Esophagus squamous epithelium (tissue), 5 donors: ENCODE measurements at regions not wholly inside any gene's neighbourhood (a gene's known extent, or its start where the extent isn't known, plus 50 kb on each side); places are given as distances from the start of the nearest gene placed in this dataset.
A peak's percentile ranks its signal among the peaks of the same experiment; 100 is the strongest.

ENCODE experiments used
- DNase-seq: peaks from one replicate; lab custom pipeline; 2025; lab: John Stamatoyannopoulos, UW
- H3K27ac ChIP-seq, 4 donors: fragments of 200-600 bp; sonication (generic); one replicate each; pipeline ENCODE4 v1.5.1; 2016 to 2019; ENCODE audit warnings: mild to moderate bottlenecking in 1 of 4
- H3K27me3 ChIP-seq, 4 donors: fragments of 200-600 bp; sonication (generic); 1 replicate in 3 of 4; 2 replicates in 1 of 4; pipeline versions ENCODE4 v1.5.1 to v1.6.0; 2017 to 2021; ENCODE audit warnings: antibody characterized with exemption in 1 of 4
- H3K36me3 ChIP-seq, 3 donors: fragments of 200-600 bp; sonication (generic); one replicate each; pipeline ENCODE4 v1.5.1; 2016 to 2019
- H3K4me1 ChIP-seq, 3 donors: fragments of 200-600 bp; sonication (generic); one replicate each; pipeline ENCODE4 v1.5.1; 2017 to 2019
- H3K4me3 ChIP-seq, 4 donors: fragments of 200-600 bp; sonication (generic); 1 replicate in 3 of 4; 2 replicates in 1 of 4; pipeline ENCODE4 v1.5.1; 2016 to 2019; ENCODE audit warnings: mild to moderate bottlenecking in 2 of 4, moderate library complexity in 1 of 4
- H3K9me3 ChIP-seq, 3 donors: fragments of 200-600 bp; sonication (generic); one replicate each; pipeline ENCODE4 v1.5.1; 2016 to 2019
- CTCF ChIP-seq, 6 experiments: fragments of 450-650 bp in 4 of 6; fragments of 200-600 bp in 2 of 6; sonication (generic) in 2 of 6; IDR thresholded peaks; one replicate each; pipeline ENCODE4 v1.5.1; 2016 to 2019; ENCODE audit warnings: antibody characterized with exemption in 6 of 6, mild to moderate bottlenecking in 4 of 6, moderate library complexity in 4 of 6
- POLR2A ChIP-seq, 4 donors: fragments of 450-650 bp; IDR thresholded peaks; one replicate each; pipeline ENCODE4 v1.6.1; 2017; ENCODE audit warnings: antibody characterized with exemption in 4 of 4, mild to moderate bottlenecking in 4 of 4, moderate library complexity in 3 of 4
- WGBS, 2 donors: methylation state at CpG; one replicate each; pipeline ENCODE4 v1.1.5; 2018; 5-methylcytosine and 5-hydroxymethylcytosine counted together
- intact Hi-C: fragments of 100-400 bp; cut with DNase I; formaldehyde crosslinking; loops from one replicate; pipeline ENCODE4 v1.15.0; 2022
- donor health status: DM: yes; HTN: yes; CAD: no.

- H3K27ac ChIP-seq, result no peak overlapping the region
- H3K36me3 ChIP-seq, result no peaks in the 10 kb centered on the region
- no peak for DNase-seq
- no peaks in the 10 kb centered on the region for H3K4me1 ChIP-seq
- intact Hi-C loops, result no loop called here
- peaks cover 0 to 6% (median 0%) of the 10 kb centered on the region in 4 donors for H3K27me3 ChIP-seq
- 68 to 78% methylated on average over 9 to 10 of the region's 10 CpGs for WGBS, 2 donors
- TF ChIP-seq CTCF (IDR thresholded peaks at IDR 0.05) (no peak), POLR2A (IDR thresholded peaks at IDR 0.05) (no peak)
- no peaks in the 10 kb centered on the region for H3K9me3 ChIP-seq
- H3K4me3 ChIP-seq, result no peak overlapping the region
These were observed 79.9 kb upstream of the COL13A1 start for GRCh38 chr10:69721690-69722310.

GRCh38 chr10:69723653-69724052 lies 78.1 kb upstream of the COL13A1 start:
- Histone ChIP-seq H3K4me3 (no peak overlapping the region), H3K9me3 (no peaks in the 10 kb centered on the region), H3K27me3 (peaks cover 0 to 4% (median 0%) of the 10 kb centered on the region in 4 donors), H3K4me1 (peaks cover 0 to 14% (median 6%) of the 10 kb centered on the region in 3 donors), H3K36me3 (no peaks in the 10 kb centered on the region), H3K27ac (no peak overlapping the region)
- TF ChIP-seq POLR2A (IDR thresholded peaks at IDR 0.05) (no peak), CTCF (IDR thresholded peaks at IDR 0.05) (no peak)
- intact Hi-C loops, result no loop called here
- no peak for DNase-seq
- 38 to 69% methylated on average over 1 of the region's 1 CpG for WGBS, 2 donors

- no peak for TF ChIP-seq CTCF (IDR thresholded peaks at IDR 0.05)
- no peak for TF ChIP-seq POLR2A (IDR thresholded peaks at IDR 0.05)
- no peak overlapping the region for H3K27ac ChIP-seq
- H3K27me3 ChIP-seq, result no peaks in the 10 kb centered on the region
- H3K36me3 ChIP-seq, result no peaks in the 10 kb centered on the region
- H3K4me3 ChIP-seq, result no peak overlapping the region
- WGBS, 2 donors, result 89 to 100% methylated on average over 1 to 2 of the region's 2 CpGs
- H3K4me1 ChIP-seq, result peaks cover 13 to 46% (median 30%) of the 10 kb centered on the region in 3 donors
- intact Hi-C loops, result no loop called here
- H3K9me3 ChIP-seq, result no peaks in the 10 kb centered on the region
- no peak for DNase-seq
These were observed 74.9 kb upstream of the COL13A1 start for GRCh38 chr10:69726850-69727249.

- no peak for DNase-seq
- intact Hi-C loops, result no loop called here
- WGBS, 2 donors, result 4% methylated on average over 3 of the region's 3 CpGs; no CpG with 5 or more reads in 1 of the 2 donors
- H3K27ac ChIP-seq, result peak overlapping the region; percentile 15 to 71 (median 54)
- H3K4me3 ChIP-seq, result no peak overlapping the region
- H3K4me1 ChIP-seq, result peaks cover 13 to 62% (median 46%) of the 10 kb centered on the region in 3 donors
- no peaks in the 10 kb centered on the region for H3K9me3 ChIP-seq
- H3K27me3 ChIP-seq, result no peaks in the 10 kb centered on the region
- TF ChIP-seq POLR2A (IDR thresholded peaks at IDR 0.05) (no peak), CTCF (IDR thresholded peaks at IDR 0.05) (no peak)
- no peaks in the 10 kb centered on the region for H3K36me3 ChIP-seq
These were observed 73.3 kb upstream of the COL13A1 start for GRCh38 chr10:69728335-69728870.

- Histone ChIP-seq H3K4me1 (peaks cover 18 to 72% (median 57%) of the 10 kb centered on the region in 3 donors), H3K27ac (peak overlapping the region in 1 of 4 donors; percentile 71), H3K9me3 (no peaks in the 10 kb centered on the region), H3K36me3 (no peaks in the 10 kb centered on the region), H3K4me3 (no peak overlapping the region), H3K27me3 (no peaks in the 10 kb centered on the region)
- 80 to 87% methylated on average over 5 to 8 of the region's 12 CpGs for WGBS, 2 donors
- TF ChIP-seq CTCF (IDR thresholded peaks at IDR 0.05) (no peak), POLR2A (IDR thresholded peaks at IDR 0.05) (no peak)
- DNase-seq, result no peak
- intact Hi-C loops, result no loop called here
These were observed 72.2 kb upstream of the COL13A1 start for GRCh38 chr10:69729326-69730048.
